Activated CD4-positive, alpha-beta memory T cell treated with anti-CD3 and anti-CD28 coated beads, Interleukin-2, amount 10 ng/mL, durations not matched to agents 7 days and 5 days (primary cell): ENCODE measurements at regions not wholly inside any gene's neighbourhood (a gene's known extent, or its start where the extent isn't known, plus 50 kb on each side); places are given as distances from the start of the nearest gene placed in this dataset.

ENCODE experiments used
- CTCF ChIA-PET: fragments of 350-600 bp; sonication (Branson Sonifier 250); formaldehyde crosslinking; loops from one replicate; lab custom pipeline; 2021; ENCODE audit warnings: antibody characterized with exemption, inconsistent platforms; lab: Charles Lee
- POLR2A ChIA-PET: fragments of 350-600 bp; sonication (Branson Sonifier 250); formaldehyde crosslinking; loops from one replicate; lab custom pipeline; 2021; ENCODE audit warnings: antibody characterized with exemption; lab: Charles Lee
- DNase-seq: peaks from one replicate; pipeline ENCODE4 v3.0.0-alpha.2; 2020
- H3K27ac Mint-ChIP-seq: one replicate; pipeline ENCODE4 v1.8.0; 2021; ENCODE audit warnings: mild to moderate bottlenecking, mixed read lengths
- H3K27me3 Mint-ChIP-seq: one replicate; pipeline ENCODE4 v1.8.0; 2021; ENCODE audit warnings: mixed read lengths
- H3K36me3 Mint-ChIP-seq: one replicate; pipeline ENCODE4 v1.8.0; 2021; ENCODE audit warnings: low read depth, mixed read lengths
- H3K4me1 Mint-ChIP-seq: one replicate; pipeline ENCODE4 v1.8.0; 2021; ENCODE audit warnings: mixed read lengths
- H3K4me3 Mint-ChIP-seq: one replicate; pipeline ENCODE4 v1.8.0; 2021; ENCODE audit warnings: mild to moderate bottlenecking, mixed read lengths
- H3K9me3 Mint-ChIP-seq: one replicate; pipeline ENCODE4 v1.8.0; 2021; ENCODE audit warnings: mixed read lengths

DNA sequence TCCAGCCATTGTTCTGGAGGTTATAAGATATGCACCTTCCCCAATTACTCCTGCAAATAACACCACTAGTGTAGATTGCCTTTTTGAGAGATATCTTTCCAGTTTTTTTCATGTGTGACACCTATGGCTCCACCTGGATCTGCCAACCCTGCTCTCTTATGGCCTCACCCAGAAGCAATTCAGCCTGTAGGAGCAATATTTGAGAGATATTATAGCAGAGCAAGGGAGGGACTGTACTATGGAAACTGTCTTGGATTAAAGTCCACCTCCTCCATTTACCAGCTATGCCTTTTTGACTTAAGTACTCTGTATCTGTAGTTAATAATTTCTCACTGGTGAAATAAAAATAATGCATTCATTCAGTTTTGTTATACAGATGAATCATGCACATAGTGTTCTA, 803.5 kb downstream of the NLGN4X start:
- no peaks in the 10 kb centered on the region for H3K36me3 Mint-ChIP-seq
- H3K9me3 Mint-ChIP-seq, result peaks cover 9% of the 10 kb centered on the region
- H3K4me1 Mint-ChIP-seq, result no peaks in the 10 kb centered on the region
- H3K27ac Mint-ChIP-seq, result no peak overlapping the region
- H3K27me3 Mint-ChIP-seq, result no peaks in the 10 kb centered on the region
- DNase-seq, result no peak
- ChIA-PET CTCF (no interaction called here), POLR2A (no interaction called here)
- H3K4me3 Mint-ChIP-seq, result no peak overlapping the region

DNA sequence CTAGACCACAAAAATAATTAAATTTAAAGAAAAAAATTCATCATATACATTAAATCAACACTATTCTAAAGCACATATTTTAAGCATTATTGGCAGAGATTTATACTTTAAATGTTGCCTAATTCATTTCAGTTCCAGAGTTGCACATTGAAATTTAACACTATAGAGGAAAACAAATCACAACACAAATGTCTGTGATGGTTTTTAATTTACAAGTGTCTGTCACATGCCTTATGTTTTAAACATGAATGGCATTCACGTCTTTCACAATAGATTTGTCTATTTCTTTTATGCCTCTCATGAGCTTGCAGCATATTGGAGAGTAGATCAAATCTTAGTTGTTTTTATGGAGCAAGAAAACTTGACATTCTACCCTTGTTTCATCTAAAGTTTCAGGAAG, 811.3 kb downstream of the NLGN4X start:
- no peaks in the 10 kb centered on the region for H3K9me3 Mint-ChIP-seq
- ChIA-PET CTCF (no interaction called here), POLR2A (no interaction called here)
- no peaks in the 10 kb centered on the region for H3K27me3 Mint-ChIP-seq
- H3K36me3 Mint-ChIP-seq, result no peaks in the 10 kb centered on the region
- H3K4me1 Mint-ChIP-seq, result no peaks in the 10 kb centered on the region
- H3K27ac Mint-ChIP-seq, result no peak overlapping the region
- no peak for DNase-seq
- H3K4me3 Mint-ChIP-seq, result no peak overlapping the region

DNA sequence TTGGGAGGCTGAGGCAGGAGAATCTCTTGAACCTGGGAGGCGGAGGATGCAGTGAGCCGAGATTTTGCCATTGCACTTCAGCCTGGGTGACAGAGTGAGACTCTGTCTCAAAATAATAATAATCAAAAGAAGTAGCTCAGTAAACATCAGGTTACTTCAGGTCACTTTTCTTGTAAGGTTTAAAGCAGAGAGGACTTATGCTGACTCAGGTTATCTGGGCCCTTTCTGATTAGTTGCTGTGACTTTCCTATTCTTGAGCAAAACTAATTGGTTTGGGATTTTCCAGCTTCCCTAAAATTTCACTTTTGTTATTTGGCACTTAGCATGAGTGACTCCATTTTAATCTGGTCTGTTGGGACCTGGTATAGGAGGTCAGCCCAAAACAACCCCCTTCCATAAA, 812.9 kb downstream of the NLGN4X start:
- Mint-ChIP-seq H3K4me1 (no peaks in the 10 kb centered on the region), H3K36me3 (no peaks in the 10 kb centered on the region), H3K4me3 (no peak overlapping the region), H3K9me3 (no peaks in the 10 kb centered on the region), H3K27me3 (no peaks in the 10 kb centered on the region), H3K27ac (no peak overlapping the region)
- no peak for DNase-seq
- ChIA-PET POLR2A (no interaction called here), CTCF (no interaction called here)

DNA sequence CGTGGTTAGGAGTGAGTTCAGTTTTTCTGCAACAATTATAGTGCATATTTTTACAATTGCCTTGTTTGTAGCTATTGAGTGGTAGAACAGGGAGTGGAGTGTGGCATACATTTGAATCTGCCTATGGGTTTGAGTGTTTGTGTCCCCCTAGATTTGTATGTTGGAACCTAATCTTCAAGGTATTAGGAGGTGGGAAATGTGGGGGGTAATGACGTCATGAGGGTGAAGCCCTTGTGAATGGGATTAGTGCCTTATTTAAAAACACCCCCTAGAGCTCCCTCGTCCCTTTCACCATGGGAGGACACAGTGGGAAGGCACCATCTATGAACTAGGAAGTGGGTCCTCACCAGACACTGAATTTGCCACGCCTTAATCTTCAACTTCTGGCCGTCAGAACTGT, 819.6 kb downstream of the NLGN4X start:
- no peak overlapping the region for H3K27ac Mint-ChIP-seq
- H3K4me3 Mint-ChIP-seq, result no peak overlapping the region
- POLR2A ChIA-PET, result no interaction called here
- no peaks in the 10 kb centered on the region for H3K9me3 Mint-ChIP-seq
- CTCF ChIA-PET, result no interaction called here
- no peaks in the 10 kb centered on the region for H3K27me3 Mint-ChIP-seq
- no peaks in the 10 kb centered on the region for H3K36me3 Mint-ChIP-seq
- no peak for DNase-seq
- no peaks in the 10 kb centered on the region for H3K4me1 Mint-ChIP-seq

DNA sequence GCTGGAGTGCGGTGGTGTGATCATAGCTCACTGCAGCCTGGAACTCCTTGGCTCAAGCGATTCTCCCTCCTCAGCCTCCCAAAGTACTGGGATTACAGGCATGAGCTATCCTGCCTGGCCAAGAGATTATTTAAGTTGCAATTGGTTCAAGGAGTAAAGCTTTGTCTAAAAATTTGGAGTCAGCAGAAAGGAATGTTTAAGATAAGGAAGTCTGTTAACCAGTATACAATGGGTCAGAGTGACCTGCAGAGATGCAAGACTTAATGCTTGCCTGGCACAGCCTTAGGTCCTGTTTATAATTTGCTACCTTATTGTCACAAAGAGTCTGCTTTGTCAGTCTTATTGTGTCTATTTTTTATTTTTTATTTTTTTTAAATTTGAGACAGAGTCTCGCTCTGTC, 826.2 kb downstream of the NLGN4X start:
- Mint-ChIP-seq H3K27me3 (no peaks in the 10 kb centered on the region), H3K27ac (no peak overlapping the region), H3K9me3 (no peaks in the 10 kb centered on the region), H3K4me3 (no peak overlapping the region), H3K4me1 (no peaks in the 10 kb centered on the region), H3K36me3 (no peaks in the 10 kb centered on the region)
- CTCF ChIA-PET, result no interaction called here
- DNase-seq, result no peak
- POLR2A ChIA-PET, result no interaction called here

DNA sequence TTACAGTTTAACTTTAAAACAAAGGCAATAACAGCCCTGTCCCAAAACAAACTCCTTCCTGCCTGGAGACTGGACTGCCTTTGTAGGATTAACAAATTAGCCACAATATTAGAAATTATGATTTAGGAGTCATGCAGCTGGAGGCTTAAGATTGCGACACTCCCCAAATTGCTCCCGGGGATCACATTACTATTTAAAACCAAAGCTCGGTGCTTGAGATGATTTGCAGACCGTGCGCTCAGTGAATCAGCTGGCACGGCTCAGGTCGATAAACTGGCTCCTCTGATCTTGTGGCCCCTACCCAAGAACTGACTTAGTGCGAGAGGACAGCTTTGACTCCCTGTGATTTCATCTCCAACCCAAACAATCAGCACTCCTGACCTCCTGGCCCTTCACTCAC, 829.3 kb downstream of the NLGN4X start:
- ChIA-PET CTCF (no interaction called here), POLR2A (no interaction called here)
- H3K4me3 Mint-ChIP-seq, result no peak overlapping the region
- H3K27ac Mint-ChIP-seq, result no peak overlapping the region
- no peaks in the 10 kb centered on the region for H3K9me3 Mint-ChIP-seq
- H3K27me3 Mint-ChIP-seq, result no peaks in the 10 kb centered on the region
- H3K4me1 Mint-ChIP-seq, result no peaks in the 10 kb centered on the region
- no peak for DNase-seq
- no peaks in the 10 kb centered on the region for H3K36me3 Mint-ChIP-seq

DNA sequence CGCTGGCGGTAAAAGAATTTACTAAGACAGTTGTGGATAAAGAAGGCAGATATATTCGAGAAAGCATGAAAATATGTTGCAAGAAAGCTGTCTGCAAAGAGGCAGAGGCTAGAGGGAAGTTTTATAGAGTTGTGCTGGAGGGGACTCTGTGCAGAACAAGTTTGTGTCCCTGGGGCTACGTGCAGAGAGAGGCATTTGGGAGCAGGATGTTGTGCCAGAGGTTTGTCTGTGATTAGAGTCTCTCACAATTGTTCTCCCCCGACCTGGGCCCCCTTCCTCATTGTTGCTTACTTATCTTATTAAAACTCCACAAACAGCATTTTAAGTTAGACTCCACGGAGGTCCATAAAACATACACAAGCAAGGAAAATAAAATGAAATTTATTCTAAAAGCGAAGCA, 831.3 kb downstream of the NLGN4X start:
- Mint-ChIP-seq H3K36me3 (no peaks in the 10 kb centered on the region), H3K27ac (no peak overlapping the region), H3K9me3 (peaks cover 2% of the 10 kb centered on the region), H3K4me1 (no peaks in the 10 kb centered on the region), H3K4me3 (no peak overlapping the region), H3K27me3 (no peaks in the 10 kb centered on the region)
- CTCF ChIA-PET, result no interaction called here
- DNase-seq, result no peak
- POLR2A ChIA-PET, result no interaction called here

DNA sequence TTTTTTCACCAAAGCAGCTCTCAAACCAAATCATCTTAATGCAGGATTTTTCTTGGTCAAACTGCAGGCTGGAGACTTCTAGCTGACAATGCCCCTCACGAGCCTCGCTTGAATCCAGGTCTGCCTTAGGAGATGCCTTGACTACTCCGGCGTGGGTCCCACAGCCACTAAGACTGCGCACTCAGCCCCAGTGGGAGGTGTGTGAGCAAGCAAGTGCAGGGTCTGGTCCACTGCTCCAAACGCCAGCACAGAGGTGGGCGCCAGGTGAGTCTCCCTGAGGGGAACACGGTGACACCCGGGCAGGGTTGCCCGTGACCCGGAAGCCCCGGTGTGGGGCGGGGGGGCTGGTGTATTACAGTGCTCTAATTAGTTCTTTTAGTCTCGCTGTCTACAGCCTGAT, 838.3 kb downstream of the NLGN4X start:
- Mint-ChIP-seq H3K4me3 (no peak overlapping the region), H3K27ac (no peak overlapping the region), H3K36me3 (no peaks in the 10 kb centered on the region), H3K27me3 (no peaks in the 10 kb centered on the region), H3K9me3 (peaks cover 5% of the 10 kb centered on the region), H3K4me1 (no peaks in the 10 kb centered on the region)
- CTCF ChIA-PET, result no interaction called here
- POLR2A ChIA-PET, result no interaction called here
- no peak for DNase-seq

DNA sequence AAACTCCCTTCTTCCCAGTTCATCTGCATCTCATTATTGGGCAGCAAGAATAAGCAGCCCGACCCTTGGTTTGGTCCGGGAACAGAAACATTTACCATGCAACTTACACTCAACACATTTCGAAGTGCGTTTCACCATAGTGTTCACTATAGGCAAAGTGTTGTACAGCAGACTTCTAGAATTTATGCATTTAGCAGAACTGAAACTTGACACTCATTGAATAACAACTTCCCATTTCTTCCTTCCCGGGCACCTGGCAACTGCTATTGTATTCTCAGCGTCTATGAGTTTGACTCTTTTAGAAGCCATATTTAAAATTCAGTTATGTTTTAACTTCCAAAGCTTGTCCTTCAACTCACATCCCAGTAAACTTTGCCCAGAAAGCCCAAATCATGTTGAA, 840.6 kb downstream of the NLGN4X start:
- Mint-ChIP-seq H3K9me3 (peaks cover 5% of the 10 kb centered on the region), H3K27ac (no peak overlapping the region), H3K4me1 (no peaks in the 10 kb centered on the region), H3K4me3 (no peak overlapping the region), H3K27me3 (no peaks in the 10 kb centered on the region), H3K36me3 (no peaks in the 10 kb centered on the region)
- POLR2A ChIA-PET, result no interaction called here
- CTCF ChIA-PET, result no interaction called here
- DNase-seq, result no peak

DNA sequence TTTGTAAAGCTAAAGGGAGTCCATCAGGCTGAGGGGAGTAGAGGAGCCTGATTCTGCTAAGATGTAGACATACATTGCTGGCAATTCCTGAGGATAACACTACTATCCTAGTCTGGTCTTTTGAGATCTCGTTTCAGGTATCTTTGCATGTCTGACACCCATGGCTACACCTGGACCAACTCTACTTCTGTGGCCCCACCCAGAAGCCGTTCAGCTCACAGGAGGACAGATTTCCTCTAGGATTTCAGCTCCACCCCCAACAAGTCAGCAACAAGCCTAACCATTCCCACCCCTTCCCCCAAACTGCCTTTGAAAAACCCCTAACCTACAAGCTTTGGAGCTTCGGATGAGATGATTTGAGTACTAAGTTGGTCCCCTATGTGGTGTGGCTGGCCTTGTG, 848.2 kb downstream of the NLGN4X start:
- Mint-ChIP-seq H3K4me1 (no peaks in the 10 kb centered on the region), H3K27me3 (no peaks in the 10 kb centered on the region), H3K9me3 (no peaks in the 10 kb centered on the region), H3K27ac (no peak overlapping the region), H3K36me3 (no peaks in the 10 kb centered on the region), H3K4me3 (no peak overlapping the region)
- DNase-seq, result no peak
- POLR2A ChIA-PET, result no interaction called here
- CTCF ChIA-PET, result no interaction called here

DNA sequence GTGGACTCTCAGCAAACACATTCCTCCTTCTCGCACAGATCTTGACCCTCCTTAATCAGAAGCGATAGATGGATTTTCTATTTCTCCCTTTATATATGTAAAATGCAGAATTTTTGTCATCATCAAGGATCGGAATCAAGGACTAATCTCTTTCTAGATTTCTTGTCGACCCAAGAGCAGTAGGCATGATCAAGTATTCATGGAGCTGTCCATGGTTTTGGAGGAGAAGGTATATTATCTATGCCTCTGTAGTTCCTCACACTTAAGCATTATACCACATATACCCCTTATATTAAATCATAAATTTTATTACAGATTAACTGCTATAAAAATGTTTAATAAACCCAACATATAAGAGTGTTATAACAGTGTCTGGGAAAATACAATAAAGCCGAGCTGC, 886.8 kb downstream of the NLGN4X start:
- ChIA-PET POLR2A (no interaction called here), CTCF (no interaction called here)
- DNase-seq, result no peak
- no peaks in the 10 kb centered on the region for H3K27me3 Mint-ChIP-seq
- no peak overlapping the region for H3K27ac Mint-ChIP-seq
- H3K4me1 Mint-ChIP-seq, result no peaks in the 10 kb centered on the region
- H3K36me3 Mint-ChIP-seq, result no peaks in the 10 kb centered on the region
- H3K4me3 Mint-ChIP-seq, result no peak overlapping the region
- H3K9me3 Mint-ChIP-seq, result no peaks in the 10 kb centered on the region

DNA sequence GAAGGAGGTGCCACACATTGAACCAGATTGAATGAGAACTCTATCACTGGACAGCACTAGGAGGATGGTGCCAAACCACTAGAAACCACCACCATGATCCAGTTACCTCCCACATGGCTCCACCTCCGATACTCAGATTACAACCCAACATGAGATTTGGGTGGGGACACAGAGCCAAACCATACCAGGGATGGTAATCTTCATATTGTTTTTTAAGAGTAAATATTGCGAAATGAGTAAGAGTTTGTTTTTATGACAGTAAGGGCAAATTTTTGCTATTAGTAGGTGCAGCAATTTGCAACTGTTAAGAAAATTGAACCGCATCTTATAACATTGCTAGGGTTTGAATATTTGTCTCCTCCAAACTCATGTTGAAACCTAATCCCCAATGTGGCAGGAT, 891.5 kb downstream of the NLGN4X start:
- no peaks in the 10 kb centered on the region for H3K27me3 Mint-ChIP-seq
- ChIA-PET CTCF (no interaction called here), POLR2A (no interaction called here)
- H3K36me3 Mint-ChIP-seq, result no peaks in the 10 kb centered on the region
- no peak overlapping the region for H3K4me3 Mint-ChIP-seq
- no peaks in the 10 kb centered on the region for H3K4me1 Mint-ChIP-seq
- no peak overlapping the region for H3K27ac Mint-ChIP-seq
- no peaks in the 10 kb centered on the region for H3K9me3 Mint-ChIP-seq
- no peak for DNase-seq

DNA sequence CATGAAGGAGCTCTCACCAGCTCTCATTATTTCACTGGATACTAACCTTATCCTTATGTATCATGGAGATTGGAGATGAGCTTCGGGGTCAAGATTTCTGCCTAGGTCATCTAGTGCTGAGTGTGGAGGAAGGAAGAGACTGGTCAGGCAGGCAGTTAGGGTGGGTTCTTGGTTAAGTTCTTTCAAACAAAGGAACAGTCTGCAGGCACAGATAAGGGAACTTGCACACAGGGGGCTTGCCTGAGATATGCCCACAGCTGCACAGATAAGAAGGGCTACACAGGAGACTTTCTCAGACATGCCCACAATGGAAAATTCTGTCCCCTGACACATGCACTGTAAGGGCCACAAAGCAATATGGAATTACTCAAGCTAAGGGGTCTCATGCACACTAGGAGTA, 904.1 kb downstream of the NLGN4X start:
- POLR2A ChIA-PET, result no interaction called here
- no peaks in the 10 kb centered on the region for H3K36me3 Mint-ChIP-seq

DNA sequence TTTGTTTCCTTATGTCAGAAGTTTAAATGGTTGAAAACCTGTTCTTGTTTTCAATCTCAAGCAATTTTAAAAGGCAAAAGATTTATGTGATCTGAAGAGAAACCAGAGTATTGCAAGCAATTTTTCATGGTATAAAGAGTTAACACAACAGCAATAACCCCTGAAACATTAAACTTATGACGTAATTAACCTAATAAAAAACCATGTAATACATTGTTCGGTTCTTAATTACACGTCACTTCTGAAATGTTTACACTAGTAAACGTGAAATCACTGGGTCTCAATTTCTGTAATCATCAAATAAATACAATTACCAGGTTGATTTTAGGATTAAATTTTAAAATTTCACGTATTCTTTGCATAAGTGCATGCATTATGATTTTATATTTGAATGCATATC, 914.5 kb downstream of the NLGN4X start:
- CTCF ChIA-PET, result no interaction called here

More for the DNA sequence above, 904.1 kb downstream of the NLGN4X start:
- Mint-ChIP-seq H3K4me1 (no peaks in the 10 kb centered on the region), H3K27ac (no peak overlapping the region), H3K27me3 (no peaks in the 10 kb centered on the region), H3K9me3 (peaks cover 7% of the 10 kb centered on the region), H3K4me3 (no peak overlapping the region)
- no peak for DNase-seq
- CTCF ChIA-PET, result no interaction called here

DNA sequence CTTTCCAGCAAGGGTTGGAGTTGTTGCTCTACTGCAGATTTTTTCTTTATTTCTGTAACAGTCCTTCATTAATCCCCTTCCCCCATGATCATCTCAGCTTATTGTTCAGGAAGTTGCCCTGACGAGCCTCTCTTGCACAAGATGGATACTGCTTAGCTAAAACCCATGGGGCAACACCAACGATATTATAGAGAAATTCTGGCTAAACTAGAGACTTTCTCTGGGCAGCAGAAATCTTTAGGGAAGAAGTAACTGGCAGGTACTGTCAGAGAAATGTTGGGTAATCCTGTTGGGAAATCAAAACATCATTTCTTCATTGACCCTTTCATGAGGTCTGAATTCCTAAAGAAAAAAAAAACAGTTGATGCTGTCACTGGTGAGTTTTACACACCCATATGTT, 921.3 kb downstream of the NLGN4X start:
- H3K27me3 Mint-ChIP-seq, result no peaks in the 10 kb centered on the region
- no peak overlapping the region for H3K4me3 Mint-ChIP-seq
- DNase-seq, result no peak
- no peak overlapping the region for H3K27ac Mint-ChIP-seq
- no peaks in the 10 kb centered on the region for H3K36me3 Mint-ChIP-seq
- H3K9me3 Mint-ChIP-seq, result no peaks in the 10 kb centered on the region
- CTCF ChIA-PET, result no interaction called here
- no peaks in the 10 kb centered on the region for H3K4me1 Mint-ChIP-seq
- POLR2A ChIA-PET, result no interaction called here

More for the DNA sequence above, 914.5 kb downstream of the NLGN4X start:
- Mint-ChIP-seq H3K9me3 (no peaks in the 10 kb centered on the region), H3K27me3 (no peaks in the 10 kb centered on the region), H3K27ac (no peak overlapping the region), H3K36me3 (no peaks in the 10 kb centered on the region), H3K4me3 (no peak overlapping the region), H3K4me1 (no peaks in the 10 kb centered on the region)
- DNase-seq, result no peak
- POLR2A ChIA-PET, result no interaction called here
